HepG2 (cell line): ENCODE measurements at regions not wholly inside any gene's neighbourhood (a gene's known extent, or its start where the extent isn't known, plus 50 kb on each side); places are given as distances from the start of the nearest gene placed in this dataset.
A peak's percentile ranks its signal among the peaks of the same experiment; 100 is the strongest.

Source experiments
- ATAC-seq: fragments of 200-7000 bp; cut with Tn5 transposase; 3 replicates; pipeline ENCODE4 v1.9.1; 2020; ENCODE audit warnings: mild to moderate bottlenecking, moderate library complexity
- BruUV-seq: library from RNA; stranded (reverse); fragments of 400-500 nt; replicated peaks from 2 replicates; lab custom pipeline; 2021; lab: Mats Ljungman, UMichigan
- CTCF ChIA-PET: fragments of 300-600 bp; formaldehyde crosslinking; extraction: SDS; loops from one replicate; lab custom pipeline; 2021; ENCODE audit warnings: low total read pairs, inconsistent platforms, low intra/inter-chr PET ratio; lab: Yijun Ruan, JAX
- POLR2A ChIA-PET: fragments of 350-600 bp; sonication (Branson Sonifier 250); formaldehyde crosslinking; loops from one replicate; lab custom pipeline; 2020; ENCODE audit warnings: antibody characterized with exemption, inconsistent platforms; lab: Yijun Ruan, JAX
- DNase-seq: peaks from one replicate; pipeline ENCODE4 v3.0.0-alpha.2; 2015; ENCODE audit warnings: low spot score
- FAIRE-seq: peaks from 3 replicates; lab custom pipeline; 2011; peaks lifted over from hg19 to GRCh38; lab: Jason Lieb, UNC
- H2AFZ ChIP-seq: one replicate; pipeline ENCODE4 v1.6.1; 2011; ENCODE audit warnings: low read length, inconsistent platforms
- H3K27ac ChIP-seq: fragments of 300-600 bp; 3 replicates; pipeline ENCODE4 v1.8.0; 2011; ENCODE audit warnings: mixed run types, mild to moderate bottlenecking, mixed read lengths, low read length, inconsistent platforms; ENCODE audit not compliant: insufficient read depth; ENCODE audit errors: extremely low read length
- H3K27me3 ChIP-seq, 2 experiments: fragments of 200-600 bp in 1 of 2; 2 replicates in 1 of 2; 3 replicates in 1 of 2; pipeline versions ENCODE4 v1.6.0 to v1.8.0; 2011; ENCODE audit warnings: low read length in 2 of 2, mild to moderate bottlenecking in 2 of 2, moderate library complexity in 2 of 2, inconsistent platforms in 1 of 2; ENCODE audit not compliant: insufficient read depth in 2 of 2, control insufficient read depth in 1 of 2
- H3K36me3 ChIP-seq, 2 experiments: fragments of 200-600 bp in 1 of 2; replicated peaks in 1 of 2; 2 replicates in 1 of 2; 3 replicates in 1 of 2; pipeline versions ENCODE4 v1.5.1 to v1.8.0; 2011; ENCODE audit warnings: low read length in 2 of 2, inconsistent platforms in 1 of 2; ENCODE audit not compliant: insufficient read depth in 2 of 2, control insufficient read depth in 1 of 2
- H3K4me1 ChIP-seq: 2 replicates; pipeline ENCODE4 v1.5.1; 2012; ENCODE audit warnings: low read length, inconsistent platforms; ENCODE audit not compliant: insufficient read depth
- H3K4me2 ChIP-seq: 2 replicates; pipeline ENCODE4 v1.6.0; 2011; ENCODE audit warnings: low read depth, low read length, inconsistent platforms
- H3K4me3 ChIP-seq, 3 experiments: fragments of 200-600 bp in 1 of 3; sonication (generic), shearing (Covaris generic) in 1 of 3; replicated peaks in 1 of 3; 2 replicates each; pipeline ENCODE4 v1.5.1; 2011 to 2016; ENCODE audit warnings: low read length in 3 of 3, inconsistent platforms in 2 of 3, low read depth in 2 of 3, mild to moderate bottlenecking in 2 of 3, control low read depth in 1 of 3, mixed read lengths in 1 of 3; ENCODE audit not compliant: insufficient read depth in 1 of 3
- H3K79me2 ChIP-seq: one replicate; pipeline ENCODE4 v1.6.1; 2011; ENCODE audit warnings: low read length, inconsistent platforms; ENCODE audit not compliant: insufficient read depth
- H3K9ac ChIP-seq: 2 replicates; pipeline ENCODE4 v1.6.0; 2011; ENCODE audit warnings: mild to moderate bottlenecking, low read depth, low read length, inconsistent platforms; ENCODE audit not compliant: insufficient read depth
- H3K9me3 ChIP-seq: 2 replicates; pipeline ENCODE4 v1.5.1; 2012; ENCODE audit warnings: mild to moderate bottlenecking, low read length
- H4K20me1 ChIP-seq: 2 replicates; pipeline ENCODE4 v1.6.0; 2011; ENCODE audit warnings: inconsistent platforms, mild to moderate bottlenecking, low read length, moderate library complexity; ENCODE audit not compliant: insufficient read depth
- FOXC1 ChIP-seq: sonication (generic); formaldehyde crosslinking; IDR thresholded peaks from 2 replicates; pipeline ENCODE4 v1.8.0; 2022; ENCODE audit warnings: mild to moderate bottlenecking, missing genetic modification reagents, borderline replicate concordance
- FOXK1 ChIP-seq: sonication (generic); formaldehyde crosslinking; IDR thresholded peaks from 2 replicates; pipeline ENCODE4 v1.4.0; 2020; ENCODE audit warnings: low read depth, missing genetic modification reagents, borderline replicate concordance
- HCFC1 ChIP-seq: fragments of 150-350 bp; IDR thresholded peaks from 2 replicates; pipeline ENCODE4 v1.6.1; 2014; ENCODE audit warnings: low read depth, low read length
- HDAC1 ChIP-seq: sonication (generic); formaldehyde crosslinking; IDR thresholded peaks from 2 replicates; pipeline ENCODE4 v1.5.1; 2020; ENCODE audit warnings: mild to moderate bottlenecking, missing genetic modification reagents
- PHF21A ChIP-seq: sonication (generic); formaldehyde crosslinking; IDR thresholded peaks from 2 replicates; pipeline ENCODE4 v1.5.0; 2020; ENCODE audit warnings: mild to moderate bottlenecking, missing genetic modification reagents
- REPIN1 ChIP-seq: sonication (generic); formaldehyde crosslinking; IDR thresholded peaks from 2 replicates; pipeline ENCODE4 v1.8.0; 2022; ENCODE audit warnings: missing genetic modification reagents, low read depth, mild to moderate bottlenecking, borderline replicate concordance
- ZNF432 ChIP-seq: sonication (generic); formaldehyde crosslinking; IDR thresholded peaks from 2 replicates; pipeline ENCODE4 v1.5.0; 2020; ENCODE audit warnings: missing genetic modification reagents, mild to moderate bottlenecking, borderline replicate concordance
- ZNF543 ChIP-seq: sonication (generic); formaldehyde crosslinking; IDR thresholded peaks from 2 replicates; pipeline ENCODE4 v1.4.0; 2020; ENCODE audit warnings: mild to moderate bottlenecking, missing genetic modification reagents
- ZNF709 ChIP-seq: sonication (generic); formaldehyde crosslinking; IDR thresholded peaks from 2 replicates; pipeline ENCODE4 v1.5.0; 2020; ENCODE audit warnings: mild to moderate bottlenecking, missing genetic modification reagents
- ZSCAN25 ChIP-seq: sonication (generic); formaldehyde crosslinking; IDR thresholded peaks from 2 replicates; pipeline ENCODE4 v1.8.0; 2022; ENCODE audit warnings: mild to moderate bottlenecking, missing genetic modification reagents
- WGBS: methylation state at CpG from one replicate; pipeline ENCODE4 v1.1.6; 2017; ENCODE audit warnings: low lambda C conversion rate; 5-methylcytosine and 5-hydroxymethylcytosine counted together
- in situ Hi-C: cut with HindIII; loops from 2 replicates; pipeline ENCODE4 v1.10.0; 2017; ENCODE audit warnings: low pct_unique_long_range_greater_than_20kb; ENCODE audit not compliant: extremely low pct_ligation_motif_present
- intact Hi-C: fragments of 100-400 bp; cut with micrococcal nuclease; formaldehyde crosslinking; loops from one replicate; pipeline ENCODE4 v1.10.0; 2022; ENCODE audit not compliant: unreplicated experiment
- TF ChIP-seq, protein P1 (sequence below): IDR thresholded peaks from 2 replicates; pipeline ENCODE4 v1.6.1; 2012; ENCODE audit warnings: low read depth, low read length, improper control_type of control experiment

DNA sequence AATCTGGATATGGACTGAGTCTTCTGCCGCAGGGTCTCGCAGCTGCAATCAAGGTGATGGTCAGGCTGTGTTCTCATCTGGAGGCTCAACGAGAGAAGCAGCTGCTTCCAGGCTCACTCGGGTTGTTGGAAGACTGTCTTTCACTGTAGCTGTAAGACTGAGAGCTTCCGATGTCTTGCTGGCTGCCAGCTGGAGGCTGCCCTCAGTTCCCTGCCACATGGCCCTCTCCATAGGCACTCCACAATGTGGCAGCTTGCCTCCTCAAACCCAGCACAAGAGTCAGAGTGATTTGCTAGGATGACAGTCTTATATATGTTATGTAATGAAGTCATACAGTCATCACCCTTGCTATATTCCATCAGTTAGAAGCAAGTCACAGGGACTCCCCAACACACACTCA lies 290.5 kb upstream of the CDYL start:
- Histone ChIP-seq H4K20me1 (no peaks in the 10 kb centered on the region), H3K36me3 (no peaks in the 10 kb centered on the region), H3K27ac (no peak overlapping the region), H3K9ac (no peak overlapping the region), H2AFZ (no peak overlapping the region), H3K4me3 (no peak overlapping the region), H3K9me3 (peaks cover 25% of the 10 kb centered on the region), H3K27me3 (peaks cover 1 to 16% of the 10 kb centered on the region in 2 experiments; a peak in 3 of 5 replicates), H3K79me2 (no peaks in the 10 kb centered on the region), H3K4me2 (no peak overlapping the region), H3K4me1 (no peaks in the 10 kb centered on the region)
- ChIA-PET POLR2A (no interaction called here), CTCF (no interaction called here)
- no peak for FAIRE-seq
- intact Hi-C loops, result no loop called here
- DNase-seq, result no peak
- WGBS, result 21% methylated on average over 5 of the region's 5 CpGs
- TF ChIP-seq ZNF543 (CRISPR knock-in tag) (peak; percentile 81; the same call in 1 of the 2 replicates), HDAC1 (no peak)
- no peak for ATAC-seq
- in situ Hi-C loops, result no loop called here
- no TSS peak for BruUV-seq

DNA sequence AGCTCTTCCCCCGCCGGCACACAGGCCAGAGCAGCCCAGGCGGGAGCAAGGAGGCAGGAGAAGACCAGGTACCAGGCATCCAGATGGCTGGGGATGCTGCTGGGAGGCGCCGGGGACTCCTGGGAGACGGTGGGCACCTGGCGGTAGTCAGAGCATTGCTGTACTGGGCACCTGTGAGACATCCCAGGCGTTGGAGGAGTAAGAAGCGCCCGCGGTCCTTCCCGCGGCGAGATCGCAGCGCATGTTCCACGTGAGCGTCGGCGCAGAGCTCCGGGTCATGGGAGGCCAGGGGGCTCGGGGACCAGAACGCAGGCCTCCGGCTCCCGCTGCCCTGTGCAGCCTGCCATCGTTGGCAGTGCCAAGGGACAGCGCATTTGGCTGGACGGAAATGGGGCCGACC lies 293.7 kb upstream of the CDYL start:
- POLR2A ChIA-PET, result no interaction called here
- no peak overlapping the region for H3K27ac ChIP-seq

More for the DNA sequence above, 293.7 kb upstream of the CDYL start:
- no peak for TF ChIP-seq REPIN1 (CRISPR knock-in tag)
- TF ChIP-seq FOXC1 (CRISPR knock-in tag), result no peak
- no peak for TF ChIP-seq ZNF709 (CRISPR knock-in tag)
- TF ChIP-seq ZNF432 (CRISPR knock-in tag), result no peak
- TF ChIP-seq PHF21A (CRISPR knock-in tag), result no peak
- no peak for TF ChIP-seq HCFC1
- TF ChIP-seq ZSCAN25, result no peak
- TF ChIP-seq, protein P1, sequence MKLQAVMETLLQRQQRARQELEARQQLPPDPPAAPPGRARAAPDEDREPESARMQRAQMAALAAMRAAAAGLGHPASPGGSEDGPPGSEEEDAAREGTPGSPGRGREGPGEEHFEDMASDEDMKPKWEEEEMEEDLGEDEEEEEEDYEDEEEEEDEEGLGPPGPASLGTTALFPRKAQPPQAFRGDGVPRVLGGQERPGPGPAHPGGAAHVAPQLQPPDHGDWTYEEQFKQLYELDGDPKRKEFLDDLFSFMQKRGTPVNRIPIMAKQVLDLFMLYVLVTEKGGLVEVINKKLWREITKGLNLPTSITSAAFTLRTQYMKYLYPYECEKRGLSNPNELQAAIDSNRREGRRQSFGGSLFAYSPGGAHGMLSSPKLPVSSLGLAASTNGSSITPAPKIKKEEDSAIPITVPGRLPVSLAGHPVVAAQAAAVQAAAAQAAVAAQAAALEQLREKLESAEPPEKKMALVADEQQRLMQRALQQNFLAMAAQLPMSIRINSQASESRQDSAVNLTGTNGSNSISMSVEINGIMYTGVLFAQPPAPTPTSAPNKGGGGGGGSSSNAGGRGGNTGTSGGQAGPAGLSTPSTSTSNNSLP, result no peak
- no peak for TF ChIP-seq FOXK1
- TF ChIP-seq, all 625 proteins: peak for 0
- DNase-seq (no peak), FAIRE-seq (no peak), ATAC-seq (no peak)
- in situ Hi-C loops, result no loop called here
- H3K36me3 ChIP-seq, result no peaks in the 10 kb centered on the region
- no peaks in the 10 kb centered on the region for H4K20me1 ChIP-seq
- no TSS peak for BruUV-seq
- no peak overlapping the region for H3K4me2 ChIP-seq
- H3K9me3 ChIP-seq, result peaks cover 5% of the 10 kb centered on the region
- H3K79me2 ChIP-seq, result no peaks in the 10 kb centered on the region
- H3K9ac ChIP-seq, result no peak overlapping the region
- no peak overlapping the region for H2AFZ ChIP-seq
- WGBS, result 68% methylated on average over 29 of the region's 29 CpGs
- CTCF ChIA-PET, result no interaction called here
- intact Hi-C loops, result no loop called here
- H3K4me1 ChIP-seq, result no peaks in the 10 kb centered on the region
- H3K27me3 ChIP-seq, result peaks cover 3 to 43% of the 10 kb centered on the region in 2 experiments; a peak in 4 of 5 replicates
- no peak overlapping the region for H3K4me3 ChIP-seq
